Body of pancreas (tissue), 4 donors: ENCODE measurements at regions not wholly inside any gene's neighbourhood (a gene's known extent, or its start where the extent isn't known, plus 50 kb on each side); places are given as distances from the start of the nearest gene placed in this dataset.

Experiments
- ATAC-seq: fragments of 150-250 bp; one replicate; pipeline ENCODE4 v1.9.1; 2016
- DNase-seq, 4 donors: peaks; one replicate each; pipeline ENCODE4 v3.0.0-alpha.2; 2019
- H3K27ac ChIP-seq, 4 donors: fragments of 200-600 bp; sonication (generic); 1 replicate in 3 of 4; 2 replicates in 1 of 4; pipeline versions ENCODE4 v1.5.1 to v1.6.1; 2016 to 2019; ENCODE audit warnings: mild to moderate bottlenecking in 1 of 4, mixed read lengths in 1 of 4, moderate library complexity in 1 of 4
- H3K27me3 ChIP-seq, 2 donors: fragments of 200-600 bp; sonication (generic); one replicate each; pipeline ENCODE4 v1.6.0; 2016; ENCODE audit warnings: mild to moderate bottlenecking in 1 of 2
- H3K36me3 ChIP-seq, 2 donors: fragments of 200-600 bp; sonication (generic); replicated peaks in 1 of 2; 2 replicates each; pipeline ENCODE4 v1.5.1; 2016; ENCODE audit warnings: low read depth in 2 of 2; ENCODE audit not compliant: insufficient read depth in 1 of 2
- H3K4me1 ChIP-seq: fragments of 200-600 bp; sonication (generic); one replicate; pipeline ENCODE4 v1.6.0; 2016
- H3K4me3 ChIP-seq, 2 donors: fragments of 200-600 bp; sonication (generic); 1 replicate in 1 of 2; 2 replicates in 1 of 2; pipeline ENCODE4 v1.5.1; 2016 to 2019
- H3K9me3 ChIP-seq, 3 donors: fragments of 200-600 bp; sonication (generic); 1 replicate in 2 of 3; 2 replicates in 1 of 3; pipeline ENCODE4 v1.5.1; 2016
- POLR2A ChIP-seq, 3 donors: fragments of 450-650 bp; IDR thresholded peaks; one replicate each; pipeline ENCODE4 v1.6.1; 2016; ENCODE audit warnings: antibody characterized with exemption in 3 of 3, mild to moderate bottlenecking in 2 of 3
- WGBS, 2 donors: methylation state at CpG; one replicate each; pipeline ENCODE4 v1.1.5; 2017; 5-methylcytosine and 5-hydroxymethylcytosine counted together
- intact Hi-C: fragments of 100-400 bp; cut with DNase I; formaldehyde crosslinking; loops from one replicate; pipeline ENCODE4 v1.15.1; 2023
- TF ChIP-seq, protein P1 (sequence below), 7 experiments: fragments of 450-650 bp in 4 of 7; fragments of 200-600 bp in 3 of 7; sonication (generic) in 3 of 7; IDR thresholded peaks; one replicate each; pipeline ENCODE4 v1.5.1; 2016 to 2019; ENCODE audit warnings: antibody characterized with exemption in 7 of 7

DNA sequence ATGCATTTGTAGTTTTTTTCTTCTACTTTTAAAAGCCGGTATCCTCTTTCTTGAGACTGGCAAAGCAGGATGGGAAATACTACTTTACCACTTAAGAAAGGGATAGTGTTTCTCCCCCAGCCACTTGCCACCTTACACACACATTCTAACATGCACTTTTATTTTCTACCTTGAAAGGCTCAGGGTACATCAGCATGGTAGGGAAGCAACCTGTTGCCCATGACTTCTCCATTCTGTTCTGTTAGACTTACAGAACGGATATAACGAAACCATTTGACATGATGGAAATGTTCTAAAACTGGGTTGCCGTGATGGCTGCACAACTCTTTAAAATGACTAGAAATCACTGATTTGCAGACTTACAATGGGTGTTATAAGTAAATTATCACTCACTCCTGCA is 405.5 kb downstream of the SHQ1 start:
- Histone ChIP-seq H3K9me3 (no peaks in the 10 kb centered on the region), H3K4me3 (no peak overlapping the region), H3K27ac (no peak overlapping the region), H3K36me3 (no peaks in the 10 kb centered on the region), H3K4me1 (peaks cover 19% of the 10 kb centered on the region), H3K27me3 (no peaks in the 10 kb centered on the region)
- TF ChIP-seq, protein P1, sequence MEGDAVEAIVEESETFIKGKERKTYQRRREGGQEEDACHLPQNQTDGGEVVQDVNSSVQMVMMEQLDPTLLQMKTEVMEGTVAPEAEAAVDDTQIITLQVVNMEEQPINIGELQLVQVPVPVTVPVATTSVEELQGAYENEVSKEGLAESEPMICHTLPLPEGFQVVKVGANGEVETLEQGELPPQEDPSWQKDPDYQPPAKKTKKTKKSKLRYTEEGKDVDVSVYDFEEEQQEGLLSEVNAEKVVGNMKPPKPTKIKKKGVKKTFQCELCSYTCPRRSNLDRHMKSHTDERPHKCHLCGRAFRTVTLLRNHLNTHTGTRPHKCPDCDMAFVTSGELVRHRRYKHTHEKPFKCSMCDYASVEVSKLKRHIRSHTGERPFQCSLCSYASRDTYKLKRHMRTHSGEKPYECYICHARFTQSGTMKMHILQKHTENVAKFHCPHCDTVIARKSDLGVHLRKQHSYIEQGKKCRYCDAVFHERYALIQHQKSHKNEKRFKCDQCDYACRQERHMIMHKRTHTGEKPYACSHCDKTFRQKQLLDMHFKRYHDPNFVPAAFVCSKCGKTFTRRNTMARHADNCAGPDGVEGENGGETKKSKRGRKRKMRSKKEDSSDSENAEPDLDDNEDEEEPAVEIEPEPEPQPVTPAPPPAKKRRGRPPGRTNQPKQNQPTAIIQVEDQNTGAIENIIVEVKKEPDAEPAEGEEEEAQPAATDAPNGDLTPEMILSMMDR (IDR thresholded peaks at IDR 0.05), result no peak
- no peak for TF ChIP-seq POLR2A (IDR thresholded peaks at IDR 0.05)
- DNase-seq (no peak), ATAC-seq (no peak)
- intact Hi-C loops, result no loop called here
- WGBS, 2 donors, result 93 to 94% methylated on average over 4 of the region's 4 CpGs

GRCh38 chr3:72441284-72441994 is 406.8 kb downstream of the SHQ1 start:
- no peak for DNase-seq
- peaks cover 21% of the 10 kb centered on the region for H3K4me1 ChIP-seq

DNA sequence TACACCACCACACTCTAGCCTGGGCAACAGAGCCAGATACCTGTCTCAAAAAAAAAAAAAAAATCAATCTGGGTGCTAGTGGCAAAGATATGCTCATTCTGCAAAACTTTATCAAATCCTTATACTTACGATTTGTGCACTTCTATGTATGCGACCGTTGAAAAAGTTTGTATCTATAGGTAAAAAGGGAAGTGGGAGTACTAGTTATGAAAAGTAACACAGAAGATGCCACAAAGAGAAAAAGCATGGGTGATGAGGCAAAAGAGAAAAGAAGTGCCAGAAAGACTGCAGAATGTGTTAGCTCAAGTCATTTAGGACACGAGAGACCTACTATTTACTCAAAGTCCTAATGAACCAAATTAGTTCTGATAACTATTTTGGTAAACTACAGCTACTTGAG is 407.8 kb downstream of the SHQ1 start:
- intact Hi-C loops, result no loop called here
- no peaks in the 10 kb centered on the region for H3K27me3 ChIP-seq
- TF ChIP-seq POLR2A (IDR thresholded peaks at IDR 0.05), result no peak

More at GRCh38 chr3:72441284-72441994, 406.8 kb downstream of the SHQ1 start:
- no peak for TF ChIP-seq POLR2A (IDR thresholded peaks at IDR 0.05)
- TF ChIP-seq, protein P1 (IDR thresholded peaks at IDR 0.05), result no peak
- H3K4me3 ChIP-seq, result no peak overlapping the region
- no peaks in the 10 kb centered on the region for H3K36me3 ChIP-seq
- intact Hi-C loops, result no loop called here
- ATAC-seq, result no peak
- WGBS, 2 donors, result 81 to 93% methylated on average over 5 of the region's 5 CpGs
- H3K27me3 ChIP-seq, result no peaks in the 10 kb centered on the region
- no peak overlapping the region for H3K27ac ChIP-seq
- H3K9me3 ChIP-seq, result no peaks in the 10 kb centered on the region

DNA sequence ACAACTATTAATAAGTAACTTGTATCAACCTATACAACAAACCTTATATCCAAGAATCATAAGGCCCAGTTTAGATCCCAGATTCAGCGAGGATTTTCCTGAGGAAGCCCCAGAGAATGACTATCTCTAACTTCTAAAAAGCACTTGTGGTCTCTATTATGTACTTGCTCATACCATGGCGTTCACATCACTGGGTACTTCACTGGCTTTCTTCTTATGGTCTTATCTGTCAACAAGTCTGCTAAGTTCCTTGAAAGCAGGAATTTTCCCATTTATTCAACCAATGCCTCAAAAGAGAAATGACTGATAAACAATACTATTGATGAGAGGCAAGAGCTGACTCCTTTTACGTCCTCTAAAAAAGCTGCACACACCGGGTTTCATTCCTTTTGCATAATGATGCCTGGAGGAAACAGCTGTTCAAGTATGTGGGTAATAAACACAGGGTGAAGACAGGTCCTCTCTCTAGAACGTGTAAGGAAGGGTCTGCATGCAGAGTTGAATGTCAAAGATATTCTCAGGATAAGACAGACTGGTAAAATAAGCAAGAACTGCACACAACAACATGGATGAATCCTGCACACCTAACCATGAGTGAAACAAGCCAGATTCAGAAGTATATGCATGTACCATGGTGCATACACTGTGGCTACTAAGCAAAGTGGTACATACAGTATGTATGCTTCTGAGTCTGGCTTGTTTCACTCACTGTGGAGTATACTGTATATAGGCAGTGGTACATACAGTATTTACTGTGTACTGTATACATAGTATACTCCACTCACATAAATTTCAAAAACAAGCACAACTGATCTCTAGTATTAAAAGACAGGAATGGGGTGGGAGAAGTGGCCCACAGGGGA is 408.7 kb downstream of the SHQ1 start:
- Histone ChIP-seq H3K4me3 (no peak overlapping the region), H3K27me3 (no peaks in the 10 kb centered on the region), H3K36me3 (no peaks in the 10 kb centered on the region), H3K9me3 (no peaks in the 10 kb centered on the region), H3K27ac (no peak overlapping the region), H3K4me1 (peaks cover 7% of the 10 kb centered on the region)
- intact Hi-C loops, result no loop called here
- TF ChIP-seq POLR2A (IDR thresholded peaks at IDR 0.05), result no peak
- TF ChIP-seq, protein P1 (IDR thresholded peaks at IDR 0.05), result no peak
- no peak for ATAC-seq
- 74 to 79% methylated on average over 5 of the region's 5 CpGs for WGBS, 2 donors
- DNase-seq, result no peak

More for the DNA sequence above, 407.8 kb downstream of the SHQ1 start:
- Histone ChIP-seq H3K9me3 (no peaks in the 10 kb centered on the region), H3K27ac (no peak overlapping the region), H3K4me1 (peaks cover 16% of the 10 kb centered on the region), H3K4me3 (no peak overlapping the region), H3K36me3 (no peaks in the 10 kb centered on the region)
- ATAC-seq, result no peak
- 71 to 80% methylated on average over 4 of the region's 4 CpGs for WGBS, 2 donors
- no peak for DNase-seq

GRCh38 chr3:72437661-72438406 is 410.4 kb downstream of the SHQ1 start:
- 73 to 78% methylated on average over 5 of the region's 5 CpGs for WGBS, 2 donors
- Histone ChIP-seq H3K4me3 (no peak overlapping the region), H3K9me3 (no peaks in the 10 kb centered on the region), H3K36me3 (no peaks in the 10 kb centered on the region), H3K4me1 (peaks cover 12% of the 10 kb centered on the region), H3K27ac (no peak overlapping the region), H3K27me3 (no peaks in the 10 kb centered on the region)
- no peak for DNase-seq
- TF ChIP-seq POLR2A (IDR thresholded peaks at IDR 0.05), result no peak
- TF ChIP-seq, protein P1 (IDR thresholded peaks at IDR 0.05), result no peak
- intact Hi-C loops, result no loop called here
- ATAC-seq, result no peak
